HG03159 (cell line): ENCODE measurements at regions not wholly inside any gene's neighbourhood (a gene's known extent, or its start where the extent isn't known, plus 50 kb on each side); places are given as distances from the start of the nearest gene placed in this dataset.

ENCODE experiments used
- ATAC-seq: cut with Tn5 transposase; IDR thresholded peaks from one replicate; pipeline ENCODE4 v1.9.1; 2021; ENCODE audit warnings: mild to moderate bottlenecking, moderate library complexity; ENCODE audit not compliant: unreplicated experiment

- ATAC-seq, result no peak
Observed at GRCh38 chr19:30168760-30169159, 203.4 kb upstream of the ZNF536 start.

- ATAC-seq, result no peak
Observed at GRCh38 chr19:30169196-30169900, 202.8 kb upstream of the ZNF536 start.

- ATAC-seq, result no peak
Observed at GRCh38 chr19:30170081-30170480, 202.1 kb upstream of the ZNF536 start.

GRCh38 chr19:30170495-30171137, 201.6 kb upstream of the ZNF536 start:
- ATAC-seq, result no peak

- no peak for ATAC-seq
Observed at GRCh38 chr19:30171138-30171635, 201.0 kb upstream of the ZNF536 start.

GRCh38 chr19:30171795-30172612, 200.2 kb upstream of the ZNF536 start:
- no peak for ATAC-seq

GRCh38 chr19:30172613-30173242, 199.5 kb upstream of the ZNF536 start:
- no peak for ATAC-seq

- ATAC-seq, result no peak
Observed at GRCh38 chr19:30173593-30174356, 198.4 kb upstream of the ZNF536 start.

- no peak for ATAC-seq
Observed at GRCh38 chr19:30174357-30174645, 197.9 kb upstream of the ZNF536 start.

GRCh38 chr19:30174791-30175190, 197.4 kb upstream of the ZNF536 start:
- no peak for ATAC-seq

- ATAC-seq, result no peak
Observed at GRCh38 chr19:30175987-30176386, 196.2 kb upstream of the ZNF536 start.

- ATAC-seq, result no peak
Observed at GRCh38 chr19:30178721-30179402, 193.3 kb upstream of the ZNF536 start.

GRCh38 chr19:30180691-30181090, 191.5 kb upstream of the ZNF536 start:
- no peak for ATAC-seq

- no peak for ATAC-seq
Observed at GRCh38 chr19:30183807-30184490, 188.2 kb upstream of the ZNF536 start.

GRCh38 chr19:30202060-30202600, 170.1 kb upstream of the ZNF536 start:
- no peak for ATAC-seq

GRCh38 chr19:30204721-30205120, 167.5 kb upstream of the ZNF536 start:
- ATAC-seq, result no peak

GRCh38 chr19:30206187-30206586, 166.0 kb upstream of the ZNF536 start:
- no peak for ATAC-seq

GRCh38 chr19:30207357-30207756, 164.8 kb upstream of the ZNF536 start:
- ATAC-seq, result no peak

- no peak for ATAC-seq
Observed at GRCh38 chr19:30208436-30209060, 163.6 kb upstream of the ZNF536 start.
